Kidney epithelial cell (primary cell): ENCODE measurements at regions not wholly inside any gene's neighbourhood (a gene's known extent, or its start where the extent isn't known, plus 50 kb on each side); places are given as distances from the start of the nearest gene placed in this dataset.

Source experiments
- DNase-seq: peaks from one replicate; pipeline ENCODE4 v3.0.0-alpha.2; 2010; ENCODE audit warnings: low read depth
- H3K27me3 ChIP-seq: 2 replicates; pipeline ENCODE4 v1.6.0; 2011; ENCODE audit warnings: low read length; ENCODE audit not compliant: control insufficient read depth, insufficient read depth
- H3K36me3 ChIP-seq: 2 replicates; pipeline ENCODE4 v1.5.1; 2011; ENCODE audit warnings: low read length; ENCODE audit not compliant: control insufficient read depth, insufficient read depth
- H3K4me3 ChIP-seq: 2 replicates; pipeline ENCODE4 v1.5.1; 2011; ENCODE audit warnings: low read depth, mild to moderate bottlenecking, control low read depth, low read length
- TF ChIP-seq, protein P1 (sequence below): IDR thresholded peaks from 2 replicates; pipeline ENCODE4 v1.5.1; 2011; ENCODE audit warnings: mild to moderate bottlenecking, moderate library complexity, low read length, control low read depth, inconsistent platforms; ENCODE audit not compliant: insufficient read depth, poor library complexity, severe bottlenecking

- H3K4me3 ChIP-seq: no peak overlapping the region
- TF ChIP-seq, protein P1, sequence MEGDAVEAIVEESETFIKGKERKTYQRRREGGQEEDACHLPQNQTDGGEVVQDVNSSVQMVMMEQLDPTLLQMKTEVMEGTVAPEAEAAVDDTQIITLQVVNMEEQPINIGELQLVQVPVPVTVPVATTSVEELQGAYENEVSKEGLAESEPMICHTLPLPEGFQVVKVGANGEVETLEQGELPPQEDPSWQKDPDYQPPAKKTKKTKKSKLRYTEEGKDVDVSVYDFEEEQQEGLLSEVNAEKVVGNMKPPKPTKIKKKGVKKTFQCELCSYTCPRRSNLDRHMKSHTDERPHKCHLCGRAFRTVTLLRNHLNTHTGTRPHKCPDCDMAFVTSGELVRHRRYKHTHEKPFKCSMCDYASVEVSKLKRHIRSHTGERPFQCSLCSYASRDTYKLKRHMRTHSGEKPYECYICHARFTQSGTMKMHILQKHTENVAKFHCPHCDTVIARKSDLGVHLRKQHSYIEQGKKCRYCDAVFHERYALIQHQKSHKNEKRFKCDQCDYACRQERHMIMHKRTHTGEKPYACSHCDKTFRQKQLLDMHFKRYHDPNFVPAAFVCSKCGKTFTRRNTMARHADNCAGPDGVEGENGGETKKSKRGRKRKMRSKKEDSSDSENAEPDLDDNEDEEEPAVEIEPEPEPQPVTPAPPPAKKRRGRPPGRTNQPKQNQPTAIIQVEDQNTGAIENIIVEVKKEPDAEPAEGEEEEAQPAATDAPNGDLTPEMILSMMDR: no peak
- DNase-seq: no peak
- H3K27me3 ChIP-seq: no peaks in the 10 kb centered on the region
- H3K36me3 ChIP-seq: no peaks in the 10 kb centered on the region
Measured at GRCh38 chr3:186476541-186476940, 67.6 kb downstream of the CRYGS start.

GRCh38 chr3:186476044-186476468 lies 68.1 kb downstream of the CRYGS start:
- no peak for DNase-seq
- TF ChIP-seq, protein P1: no peak
- H3K4me3 ChIP-seq: no peak overlapping the region
- H3K27me3 ChIP-seq: no peaks in the 10 kb centered on the region
- H3K36me3 ChIP-seq: no peaks in the 10 kb centered on the region

DNA sequence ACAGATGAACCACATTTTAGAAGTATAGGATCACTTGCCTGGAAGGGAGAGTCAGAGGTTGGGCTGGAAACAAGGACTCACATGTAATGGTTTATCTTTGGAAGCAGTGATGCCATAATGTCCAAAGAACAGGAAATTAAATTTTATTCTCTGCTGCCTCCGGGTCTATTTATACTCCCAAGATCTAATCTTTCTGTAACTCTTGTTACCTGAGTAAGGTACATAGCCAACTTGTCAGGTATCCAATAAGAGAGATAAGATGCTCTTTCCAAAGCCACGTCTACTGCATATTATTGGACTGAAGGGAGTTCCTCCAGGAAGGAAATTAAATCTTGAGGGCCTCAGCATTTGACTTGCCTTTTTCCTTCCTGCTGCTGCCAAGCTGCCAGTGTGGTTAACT lies 71.0 kb downstream of the CRYGS start:
- DNase-seq: no peak
- H3K4me3 ChIP-seq: no peak overlapping the region
- H3K36me3 ChIP-seq: no peaks in the 10 kb centered on the region

DNA sequence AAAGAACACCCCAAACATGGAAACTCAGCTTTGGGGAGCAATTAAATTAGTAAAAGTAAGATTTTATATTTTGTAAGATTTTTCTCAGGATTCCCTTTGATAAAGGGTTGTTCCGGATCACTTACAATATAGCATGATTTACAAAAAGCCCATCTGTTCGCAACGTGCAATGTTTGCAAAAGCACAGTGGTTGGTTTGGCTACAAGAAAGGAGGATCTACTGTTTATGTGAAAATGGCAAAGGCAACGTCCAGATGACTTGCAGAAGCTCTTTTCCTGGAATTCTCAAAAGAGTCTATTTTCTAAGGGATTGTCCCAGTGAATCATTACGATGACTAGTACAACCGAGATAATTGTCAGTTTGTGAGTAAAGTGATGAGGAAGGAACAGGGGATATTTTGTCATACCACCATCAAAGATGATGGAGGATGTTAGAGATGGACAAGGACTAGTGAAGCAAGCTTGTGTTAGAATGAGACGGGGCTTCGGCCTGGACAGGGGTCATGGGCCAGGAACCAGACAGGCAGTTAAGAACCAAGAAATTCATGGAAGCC lies 71.6 kb downstream of the CRYGS start:
- DNase-seq: no peak
- Histone ChIP-seq H3K36me3 (no peaks in the 10 kb centered on the region), H3K4me3 (no peak overlapping the region), H3K27me3 (peaks cover 4% of the 10 kb centered on the region)
- TF ChIP-seq, protein P1: no peak

More for the DNA sequence above, 71.0 kb downstream of the CRYGS start:
- TF ChIP-seq, protein P1: no peak
- H3K27me3 ChIP-seq: peaks cover 4% of the 10 kb centered on the region

GRCh38 chr3:186471771-186472170 lies 72.4 kb downstream of the CRYGS start:
- DNase-seq: no peak
- H3K4me3 ChIP-seq: no peak overlapping the region
- TF ChIP-seq, protein P1: no peak
- H3K36me3 ChIP-seq: no peaks in the 10 kb centered on the region
- peaks cover 4% of the 10 kb centered on the region for H3K27me3 ChIP-seq

- peaks cover 4% of the 10 kb centered on the region for H3K27me3 ChIP-seq
- DNase-seq: no peak
- H3K36me3 ChIP-seq: no peaks in the 10 kb centered on the region
- no peak overlapping the region for H3K4me3 ChIP-seq
- TF ChIP-seq, protein P1: no peak
Measured at GRCh38 chr3:186469525-186469924, 74.7 kb downstream of the CRYGS start.
